NCI-H748 (cell line): ENCODE measurements at regions not wholly inside any gene's neighbourhood (a gene's known extent, or its start where the extent isn't known, plus 50 kb on each side); places are given as distances from the start of the nearest gene placed in this dataset.

ENCODE experiments used
- DNase-seq: peaks from one replicate; lab custom pipeline; 2025; ENCODE audit not compliant: unreplicated experiment; lab: John Stamatoyannopoulos, UW

DNA sequence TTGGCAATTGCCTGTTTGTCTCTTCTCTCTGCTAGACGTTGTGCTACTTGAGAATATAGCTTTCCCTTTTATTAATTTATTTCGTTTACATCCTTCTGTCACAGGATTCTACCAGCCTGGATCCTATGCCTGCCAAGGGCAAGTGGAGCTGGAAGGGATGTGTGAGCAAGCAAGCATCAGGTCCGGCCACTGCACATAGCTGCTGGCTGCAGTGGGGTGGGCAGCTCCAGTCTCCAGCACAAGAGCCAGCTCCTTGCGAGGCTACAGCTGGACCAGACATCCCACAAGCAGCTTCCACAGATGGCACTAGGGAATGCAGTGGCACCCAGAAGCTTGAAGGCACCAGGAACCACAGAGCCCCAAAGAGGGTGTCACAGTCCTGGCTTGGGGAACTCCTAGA is 225.0 kb downstream of the KCNC2 start:
- DNase-seq, result no peak

DNA sequence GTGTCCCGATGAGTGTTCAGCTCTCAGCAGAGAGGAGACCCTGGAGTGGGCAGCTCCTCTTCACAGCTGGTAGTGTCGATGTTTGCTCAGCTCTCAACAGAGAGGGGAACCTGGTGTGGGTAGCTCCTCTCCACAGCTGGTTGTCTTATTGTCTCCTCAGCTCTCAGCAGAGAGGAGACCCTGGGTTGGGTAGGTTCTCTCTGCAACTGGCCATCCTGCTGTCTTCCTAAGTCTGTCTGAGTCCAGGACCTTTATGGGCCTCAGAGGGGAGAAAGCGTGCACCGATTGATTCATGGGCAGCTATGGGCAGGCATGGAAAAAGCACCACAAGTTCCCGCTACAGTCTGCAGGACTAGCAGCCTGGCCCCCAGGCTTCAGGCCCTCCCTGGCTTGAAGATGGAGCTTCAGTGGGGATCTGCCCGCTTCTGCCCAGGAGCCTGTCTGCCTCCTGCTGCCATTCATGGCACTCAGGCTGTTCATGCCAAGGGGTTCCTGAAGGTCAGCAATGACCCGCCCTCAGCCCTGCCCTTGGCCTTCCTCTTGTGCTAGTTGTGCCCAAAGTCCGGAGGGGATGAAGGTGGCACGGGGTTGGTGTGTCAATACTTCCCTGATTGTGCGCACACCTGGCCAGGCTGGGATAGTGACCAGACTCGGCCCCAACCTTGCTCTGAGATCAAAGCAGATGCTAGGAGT is 224.2 kb downstream of the KCNC2 start:
- DNase-seq, result no peak

DNA sequence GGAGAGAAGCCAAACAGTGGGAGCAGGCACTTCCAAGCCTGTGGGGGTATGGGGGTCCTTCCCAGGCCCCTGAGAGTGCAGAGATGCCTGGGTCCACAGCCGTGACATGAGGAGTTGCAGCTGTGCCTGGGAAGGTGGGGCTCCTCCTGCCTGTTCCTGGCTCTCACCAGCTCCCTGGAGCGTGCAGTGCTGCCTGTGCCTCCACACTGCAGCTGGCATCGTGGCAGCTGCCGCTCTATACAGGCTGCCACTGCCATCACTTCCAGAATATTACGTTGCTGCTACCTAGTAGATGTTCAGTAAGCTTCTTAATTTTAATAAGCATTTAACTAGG is 223.7 kb downstream of the KCNC2 start:
- DNase-seq, result peak; percentile 5

DNA sequence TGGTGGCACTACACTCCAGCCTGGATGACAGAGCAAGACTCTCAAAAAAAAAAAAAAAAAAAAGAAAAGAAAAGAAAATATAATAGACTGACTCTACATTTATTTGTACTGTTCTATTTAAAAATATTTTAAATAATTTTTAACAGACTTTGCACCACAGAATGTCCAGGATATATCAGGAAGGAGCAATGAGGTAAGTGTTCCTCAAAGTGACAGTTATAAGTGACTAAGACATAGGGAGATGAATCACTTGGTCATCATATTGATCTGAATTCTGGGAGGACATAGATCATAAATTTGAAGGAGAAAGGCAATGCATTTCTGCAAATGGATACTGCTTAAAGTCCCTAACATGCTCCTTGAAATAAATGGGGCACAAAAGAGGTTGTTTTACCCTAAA is 221.5 kb downstream of the KCNC2 start:
- no peak for DNase-seq
